KMS-11 (cell line): ENCODE measurements at regions not wholly inside any gene's neighbourhood (a gene's known extent, or its start where the extent isn't known, plus 50 kb on each side); places are given as distances from the start of the nearest gene placed in this dataset.

Experiments
- H2AFZ ChIP-seq: fragments of 200-600 bp; sonication (generic); 2 replicates; pipeline ENCODE4 v1.6.1; 2016; ENCODE audit warnings: antibody characterized with exemption, mixed run types, low read depth
- H3K27ac ChIP-seq: fragments of 200-600 bp; sonication (generic); 2 replicates; pipeline ENCODE4 v1.6.1; 2016; ENCODE audit warnings: mild to moderate bottlenecking, mixed run types
- H3K27me3 ChIP-seq: fragments of 200-600 bp; sonication (generic); 2 replicates; pipeline ENCODE4 v1.6.1; 2017; ENCODE audit warnings: mild to moderate bottlenecking, low read depth, mixed run types, moderate library complexity; ENCODE audit not compliant: insufficient read depth
- H3K36me3 ChIP-seq: fragments of 200-600 bp; sonication (generic); 2 replicates; pipeline ENCODE4 v1.6.1; 2017; ENCODE audit warnings: mild to moderate bottlenecking, mixed run types; ENCODE audit not compliant: insufficient read depth
- H3K4me1 ChIP-seq: fragments of 200-600 bp; sonication (generic); 2 replicates; pipeline ENCODE4 v1.6.1; 2016; ENCODE audit warnings: mild to moderate bottlenecking, low read depth, mixed run types; ENCODE audit not compliant: poor library complexity, severe bottlenecking
- H3K4me2 ChIP-seq: fragments of 200-600 bp; sonication (generic); 2 replicates; pipeline ENCODE4 v1.7.0; 2016; ENCODE audit warnings: mild to moderate bottlenecking, mixed run types
- H3K4me3 ChIP-seq: fragments of 200-600 bp; sonication (generic); IDR thresholded peaks from 2 replicates; pipeline ENCODE4 v1.6.1; 2017; ENCODE audit warnings: low read depth, low read length, mixed read lengths; ENCODE audit not compliant: insufficient read depth
- H3K79me2 ChIP-seq: fragments of 200-600 bp; sonication (generic); 2 replicates; pipeline ENCODE4 v1.6.1; 2016; ENCODE audit warnings: low read depth, mixed run types; ENCODE audit not compliant: insufficient read depth
- H3K9ac ChIP-seq: fragments of 200-600 bp; sonication (generic); 2 replicates; pipeline ENCODE4 v1.6.1; 2016; ENCODE audit warnings: mild to moderate bottlenecking, mixed run types
- H4K20me1 ChIP-seq: fragments of 200-600 bp; sonication (generic); 2 replicates; pipeline ENCODE4 v1.6.1; 2016; ENCODE audit warnings: mild to moderate bottlenecking, mixed run types; ENCODE audit not compliant: insufficient read depth
- TF ChIP-seq, protein P1 (sequence below): fragments of 200-600 bp; sonication (generic); conservative IDR thresholded peaks from 2 replicates; pipeline ENCODE4 v1.6.1; 2017; ENCODE audit warnings: low read depth, mild to moderate bottlenecking, antibody characterized with exemption, low read length, moderate library complexity, mixed read lengths

DNA sequence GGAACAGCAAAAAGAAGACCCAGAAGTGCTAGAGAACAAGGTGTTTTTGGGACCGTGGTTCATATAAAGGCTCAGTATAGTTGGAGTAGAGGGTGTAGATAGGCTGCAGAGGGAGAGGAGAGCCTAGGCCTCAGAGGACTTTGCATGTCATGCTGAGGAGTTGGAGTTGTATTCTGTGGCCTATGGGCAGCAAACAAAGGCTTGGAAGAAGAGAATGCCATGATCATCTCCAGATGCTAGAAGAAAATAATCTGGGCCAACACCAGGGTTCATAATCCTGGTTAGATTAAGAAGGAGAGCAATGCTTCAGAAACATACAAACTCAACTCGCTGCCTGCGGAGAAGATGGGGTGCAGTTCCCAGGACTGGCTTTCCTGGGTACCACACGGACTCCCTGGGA is 262.8 kb upstream of the USP24 start:
- Histone ChIP-seq H3K4me1 (no peaks in the 10 kb centered on the region), H4K20me1 (no peaks in the 10 kb centered on the region), H3K4me2 (no peak overlapping the region), H3K27me3 (no peaks in the 10 kb centered on the region), H3K36me3 (no peaks in the 10 kb centered on the region), H3K79me2 (no peaks in the 10 kb centered on the region), H3K4me3 (no peak overlapping the region), H3K9ac (no peak overlapping the region), H3K27ac (no peak overlapping the region), H2AFZ (no peak overlapping the region)
- TF ChIP-seq, protein P1, sequence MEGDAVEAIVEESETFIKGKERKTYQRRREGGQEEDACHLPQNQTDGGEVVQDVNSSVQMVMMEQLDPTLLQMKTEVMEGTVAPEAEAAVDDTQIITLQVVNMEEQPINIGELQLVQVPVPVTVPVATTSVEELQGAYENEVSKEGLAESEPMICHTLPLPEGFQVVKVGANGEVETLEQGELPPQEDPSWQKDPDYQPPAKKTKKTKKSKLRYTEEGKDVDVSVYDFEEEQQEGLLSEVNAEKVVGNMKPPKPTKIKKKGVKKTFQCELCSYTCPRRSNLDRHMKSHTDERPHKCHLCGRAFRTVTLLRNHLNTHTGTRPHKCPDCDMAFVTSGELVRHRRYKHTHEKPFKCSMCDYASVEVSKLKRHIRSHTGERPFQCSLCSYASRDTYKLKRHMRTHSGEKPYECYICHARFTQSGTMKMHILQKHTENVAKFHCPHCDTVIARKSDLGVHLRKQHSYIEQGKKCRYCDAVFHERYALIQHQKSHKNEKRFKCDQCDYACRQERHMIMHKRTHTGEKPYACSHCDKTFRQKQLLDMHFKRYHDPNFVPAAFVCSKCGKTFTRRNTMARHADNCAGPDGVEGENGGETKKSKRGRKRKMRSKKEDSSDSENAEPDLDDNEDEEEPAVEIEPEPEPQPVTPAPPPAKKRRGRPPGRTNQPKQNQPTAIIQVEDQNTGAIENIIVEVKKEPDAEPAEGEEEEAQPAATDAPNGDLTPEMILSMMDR: no peak

DNA sequence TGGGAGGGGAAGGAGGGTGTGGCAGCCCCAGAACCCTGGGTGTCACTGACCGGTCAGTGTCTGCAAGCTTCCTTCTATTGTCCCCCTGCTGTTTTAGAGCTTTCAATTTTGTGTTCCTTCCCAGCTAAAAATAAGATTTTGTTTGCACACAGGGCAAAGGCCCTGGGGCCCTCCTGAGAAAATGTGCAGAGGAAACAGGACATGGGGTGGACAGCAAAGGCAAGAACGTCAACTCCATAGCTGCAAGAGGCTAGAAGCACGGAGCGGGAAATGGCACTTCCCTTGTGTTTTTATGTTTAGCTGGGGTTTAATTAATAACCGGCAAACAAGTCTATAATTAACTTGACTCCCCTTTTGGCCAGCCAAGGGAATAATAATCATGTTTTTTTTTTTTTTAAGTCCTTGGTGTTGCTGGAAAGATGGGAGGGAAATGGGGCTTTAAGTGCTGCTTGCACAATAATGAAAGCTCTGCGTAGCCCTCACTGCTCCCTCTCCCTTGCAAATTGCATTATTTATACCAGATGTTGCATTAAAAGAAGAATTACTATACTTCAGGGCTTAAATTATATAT is 261.4 kb upstream of the USP24 start:
- no peak overlapping the region for H2AFZ ChIP-seq
- TF ChIP-seq, protein P1: no peak
- no peak overlapping the region for H3K4me3 ChIP-seq
- no peak overlapping the region for H3K4me2 ChIP-seq
- H3K4me1 ChIP-seq: no peaks in the 10 kb centered on the region
- no peaks in the 10 kb centered on the region for H3K36me3 ChIP-seq
- H3K27ac ChIP-seq: no peak overlapping the region
- no peaks in the 10 kb centered on the region for H4K20me1 ChIP-seq
- no peaks in the 10 kb centered on the region for H3K79me2 ChIP-seq
- no peaks in the 10 kb centered on the region for H3K27me3 ChIP-seq
- no peak overlapping the region for H3K9ac ChIP-seq

DNA sequence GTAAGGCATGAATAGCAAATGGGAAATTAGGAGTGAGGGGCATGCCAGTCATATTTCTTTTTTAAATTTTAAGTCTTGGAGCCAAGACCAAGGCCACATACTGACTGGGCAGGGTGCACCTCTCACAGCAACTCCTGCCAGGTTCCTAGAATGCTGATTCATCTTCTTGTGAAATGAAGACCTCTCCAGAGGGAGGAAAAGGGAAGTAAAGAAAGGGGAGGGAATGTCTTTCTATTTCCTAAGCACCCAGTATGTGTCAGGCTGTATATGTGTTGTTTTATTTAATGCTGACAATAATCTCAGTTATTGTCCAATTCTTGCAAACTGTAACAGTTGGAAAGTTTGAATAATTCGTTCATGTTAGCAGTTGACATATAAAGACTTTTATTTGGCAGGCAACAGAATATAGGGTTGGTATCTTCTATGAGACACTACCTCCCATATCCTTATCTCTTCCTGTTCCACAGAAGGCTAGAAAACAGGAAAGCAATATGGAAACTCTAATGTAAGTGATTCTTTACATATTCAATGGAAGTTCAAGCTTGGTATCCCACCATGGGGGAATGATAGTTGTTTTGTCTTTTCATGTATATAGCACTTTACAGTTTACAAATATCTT is 259.1 kb upstream of the USP24 start:
- H4K20me1 ChIP-seq: no peaks in the 10 kb centered on the region
- no peak overlapping the region for H3K4me2 ChIP-seq
- H3K4me3 ChIP-seq: no peak overlapping the region
- H2AFZ ChIP-seq: no peak overlapping the region
- TF ChIP-seq, protein P1: no peak
- no peaks in the 10 kb centered on the region for H3K27me3 ChIP-seq
- no peaks in the 10 kb centered on the region for H3K4me1 ChIP-seq
- no peak overlapping the region for H3K9ac ChIP-seq
- H3K36me3 ChIP-seq: no peaks in the 10 kb centered on the region
- H3K79me2 ChIP-seq: no peaks in the 10 kb centered on the region
- no peak overlapping the region for H3K27ac ChIP-seq

DNA sequence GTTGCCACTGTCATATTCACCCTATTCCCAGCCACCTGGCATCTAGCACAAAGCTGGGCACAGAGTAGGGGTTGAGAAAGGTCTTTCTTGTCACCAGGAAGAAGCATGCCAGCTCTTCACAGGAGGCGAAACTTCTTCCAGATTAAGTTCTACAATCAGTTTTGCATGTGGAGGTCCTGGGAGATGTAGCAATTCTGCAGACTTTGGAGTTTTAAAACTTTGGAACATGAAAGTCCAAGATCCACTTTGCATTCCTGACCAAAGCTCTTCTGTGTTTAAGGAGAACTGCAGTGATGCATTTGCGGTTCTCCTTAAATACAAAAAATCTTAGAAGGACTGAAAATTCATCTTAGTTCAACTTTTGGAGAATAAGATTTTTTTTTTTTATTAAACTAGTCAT is 258.5 kb upstream of the USP24 start:
- Histone ChIP-seq H3K27ac (no peak overlapping the region), H3K4me2 (no peak overlapping the region)
- TF ChIP-seq, protein P1: no peak

More for the DNA sequence above, 258.5 kb upstream of the USP24 start:
- H3K4me1 ChIP-seq: no peaks in the 10 kb centered on the region
- H3K9ac ChIP-seq: no peak overlapping the region
- no peak overlapping the region for H2AFZ ChIP-seq
- no peaks in the 10 kb centered on the region for H3K79me2 ChIP-seq
- H3K36me3 ChIP-seq: no peaks in the 10 kb centered on the region
- H3K4me3 ChIP-seq: no peak overlapping the region
- no peaks in the 10 kb centered on the region for H3K27me3 ChIP-seq
- no peaks in the 10 kb centered on the region for H4K20me1 ChIP-seq
